Kidney (tissue), 13 donors: ENCODE measurements at regions not wholly inside any gene's neighbourhood (a gene's known extent, or its start where the extent isn't known, plus 50 kb on each side); places are given as distances from the start of the nearest gene placed in this dataset.
A peak's percentile ranks its signal among the peaks of the same experiment; 100 is the strongest.
"Not testable (repeated sequence)": the region's sequence is repeated elsewhere in the genome, so short reads cannot be mapped to it uniquely, and the experiment has no call there.

Source experiments
- DNase-seq, 5 donors: peaks; one replicate each; pipeline ENCODE4 v3.0.0-alpha.2; 2013 to 2020
- FAIRE-seq: peaks from 2 replicates; lab custom pipeline; 2012; peaks lifted over from hg19 to GRCh38; lab: Jason Lieb, UNC
- H3K27ac ChIP-seq, 2 donors: one replicate each; pipeline ENCODE4 v1.7.0; 2013; ENCODE audit warnings: low read depth in 2 of 2, low read length in 2 of 2, inconsistent platforms in 1 of 2
- H3K27me3 ChIP-seq: one replicate; pipeline ENCODE4 v1.7.1; 2013; ENCODE audit warnings: low read length, inconsistent platforms; ENCODE audit not compliant: control insufficient read depth, insufficient read depth
- H3K36me3 ChIP-seq, 3 donors: one replicate each; pipeline versions ENCODE4 v1.7.0 to v1.7.1; 2013; ENCODE audit warnings: low read length in 3 of 3, control low read depth in 1 of 3, inconsistent platforms in 1 of 3; ENCODE audit not compliant: insufficient read depth in 3 of 3, control insufficient read depth in 2 of 3
- H3K4me1 ChIP-seq, 3 donors: one replicate each; pipeline versions ENCODE4 v1.7.0 to v1.7.1; 2013; ENCODE audit warnings: low read length in 3 of 3, inconsistent platforms in 1 of 3, low read depth in 1 of 3; ENCODE audit not compliant: control insufficient read depth in 2 of 3, insufficient read depth in 2 of 3
- H3K4me3 ChIP-seq, 3 donors: one replicate each; pipeline versions ENCODE4 v1.7.0 to v1.8.1; 2013; ENCODE audit warnings: low read length in 3 of 3, control low read depth in 1 of 3, inconsistent platforms in 1 of 3
- H3K9ac ChIP-seq, 3 donors: one replicate each; pipeline versions ENCODE4 v1.7.0 to v1.7.1; 2013; ENCODE audit warnings: low read length in 3 of 3, control low read depth in 1 of 3, inconsistent platforms in 1 of 3
- H3K9me3 ChIP-seq, 3 donors: one replicate each; pipeline versions ENCODE4 v1.7.0 to v1.7.1; 2013; ENCODE audit warnings: low read length in 3 of 3, control low read depth in 1 of 3, inconsistent platforms in 1 of 3; ENCODE audit not compliant: control insufficient read depth in 2 of 3, insufficient read depth in 1 of 3
- intact Hi-C: fragments of 100-400 bp; cut with DNase I; formaldehyde crosslinking; loops from one replicate; pipeline ENCODE4 v1.11.1; 2022
- TF ChIP-seq, protein P1 (sequence below): IDR thresholded peaks from 3 replicates; pipeline ENCODE4 v1.5.1; 2012; ENCODE audit warnings: mild to moderate bottlenecking, moderate library complexity, borderline replicate concordance; ENCODE audit not compliant: insufficient read depth; ENCODE audit errors: extremely low read depth
- donor health status: control.
- donor health status: control.
- donor health status: control.
- donor health status: control.
- donor health status: control.
- donor health status: DM: yes; HTN: yes; CAD: no.
- donor health status: Normal renal cell carcinoma (clear cell type).

DNA sequence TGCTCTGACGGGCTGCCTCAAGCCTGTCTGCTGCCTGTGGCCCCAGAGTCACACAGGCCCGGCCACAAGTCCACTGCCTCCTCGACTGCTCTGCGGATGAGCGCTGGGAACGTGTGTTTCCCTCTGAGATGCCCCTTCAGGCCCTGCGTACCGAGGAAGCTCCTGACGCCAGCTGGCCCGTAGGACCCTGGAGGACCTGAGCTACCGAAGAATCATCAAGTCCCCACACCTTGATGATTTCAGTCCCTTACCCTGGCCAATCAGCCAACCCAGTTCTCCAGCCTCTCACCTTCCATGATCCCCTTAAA is 96.6 kb upstream of the LRPAP1 start:
- TF ChIP-seq, protein P1, sequence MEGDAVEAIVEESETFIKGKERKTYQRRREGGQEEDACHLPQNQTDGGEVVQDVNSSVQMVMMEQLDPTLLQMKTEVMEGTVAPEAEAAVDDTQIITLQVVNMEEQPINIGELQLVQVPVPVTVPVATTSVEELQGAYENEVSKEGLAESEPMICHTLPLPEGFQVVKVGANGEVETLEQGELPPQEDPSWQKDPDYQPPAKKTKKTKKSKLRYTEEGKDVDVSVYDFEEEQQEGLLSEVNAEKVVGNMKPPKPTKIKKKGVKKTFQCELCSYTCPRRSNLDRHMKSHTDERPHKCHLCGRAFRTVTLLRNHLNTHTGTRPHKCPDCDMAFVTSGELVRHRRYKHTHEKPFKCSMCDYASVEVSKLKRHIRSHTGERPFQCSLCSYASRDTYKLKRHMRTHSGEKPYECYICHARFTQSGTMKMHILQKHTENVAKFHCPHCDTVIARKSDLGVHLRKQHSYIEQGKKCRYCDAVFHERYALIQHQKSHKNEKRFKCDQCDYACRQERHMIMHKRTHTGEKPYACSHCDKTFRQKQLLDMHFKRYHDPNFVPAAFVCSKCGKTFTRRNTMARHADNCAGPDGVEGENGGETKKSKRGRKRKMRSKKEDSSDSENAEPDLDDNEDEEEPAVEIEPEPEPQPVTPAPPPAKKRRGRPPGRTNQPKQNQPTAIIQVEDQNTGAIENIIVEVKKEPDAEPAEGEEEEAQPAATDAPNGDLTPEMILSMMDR: no peak
- no peak for FAIRE-seq
- no peaks in the 10 kb centered on the region for H3K9me3 ChIP-seq

DNA sequence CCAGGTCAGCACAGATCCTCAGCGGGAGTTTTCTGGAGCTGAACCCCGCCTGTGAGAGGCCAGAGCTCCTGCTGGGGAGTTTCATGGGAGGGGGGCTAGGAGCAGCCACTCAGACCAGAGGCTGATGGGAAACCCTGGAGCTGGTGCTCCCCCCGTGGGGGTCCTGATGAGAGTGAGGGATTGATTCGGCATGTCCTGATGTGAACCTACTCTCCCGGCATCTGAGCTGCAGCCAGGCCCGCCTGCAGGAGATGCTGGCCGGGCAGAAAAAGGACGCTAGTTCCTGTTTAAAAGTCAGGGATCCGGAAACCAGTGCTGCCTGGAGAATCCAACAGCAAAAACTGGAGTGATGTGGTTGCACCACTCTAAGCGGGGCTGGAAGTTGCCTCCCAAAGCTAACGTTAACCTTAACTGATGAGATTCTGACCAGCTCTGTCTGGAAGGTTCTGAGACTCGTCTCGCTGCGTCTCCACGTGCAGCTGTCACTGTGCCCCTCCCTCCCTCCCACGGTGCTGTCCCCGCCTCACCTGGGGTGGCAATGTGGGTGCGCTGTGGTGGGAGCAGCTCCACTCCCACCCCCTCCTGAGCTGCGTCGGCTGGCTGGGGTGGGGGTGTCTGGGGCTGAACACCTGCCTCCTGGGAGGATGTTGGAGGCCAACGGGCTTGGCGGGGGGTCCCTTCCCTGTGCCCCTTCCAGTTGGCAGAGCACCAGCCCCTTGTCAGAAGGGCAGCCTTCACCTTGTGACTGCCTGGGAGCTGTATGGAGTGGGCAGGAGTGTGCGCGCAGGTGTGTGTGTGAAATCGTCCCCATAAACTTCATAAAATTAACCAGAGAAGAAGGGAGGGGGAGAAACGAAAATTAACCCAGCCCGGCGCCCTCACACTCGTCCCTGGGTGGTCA is 96.0 kb upstream of the LRPAP1 start:
- DNase-seq: peak in 1 of 5 donors; percentile 41
- H3K27me3 ChIP-seq, FAIRE-seq, H3K36me3 ChIP-seq, intact Hi-C loops, H3K27ac ChIP-seq, H3K4me1 ChIP-seq, H3K4me3 ChIP-seq, H3K9ac ChIP-seq, H3K9me3 ChIP-seq: not testable (repeated sequence)

More for the DNA sequence above, 96.6 kb upstream of the LRPAP1 start:
- H3K9ac ChIP-seq: no peak overlapping the region
- no peaks in the 10 kb centered on the region for H3K27me3 ChIP-seq
- peak in 1 of 5 donors; percentile 41 for DNase-seq
- H3K4me1 ChIP-seq: no peaks in the 10 kb centered on the region
- no peak overlapping the region for H3K27ac ChIP-seq
- no peak overlapping the region for H3K4me3 ChIP-seq
- intact Hi-C loops: no loop called here
- no peaks in the 10 kb centered on the region for H3K36me3 ChIP-seq

DNA sequence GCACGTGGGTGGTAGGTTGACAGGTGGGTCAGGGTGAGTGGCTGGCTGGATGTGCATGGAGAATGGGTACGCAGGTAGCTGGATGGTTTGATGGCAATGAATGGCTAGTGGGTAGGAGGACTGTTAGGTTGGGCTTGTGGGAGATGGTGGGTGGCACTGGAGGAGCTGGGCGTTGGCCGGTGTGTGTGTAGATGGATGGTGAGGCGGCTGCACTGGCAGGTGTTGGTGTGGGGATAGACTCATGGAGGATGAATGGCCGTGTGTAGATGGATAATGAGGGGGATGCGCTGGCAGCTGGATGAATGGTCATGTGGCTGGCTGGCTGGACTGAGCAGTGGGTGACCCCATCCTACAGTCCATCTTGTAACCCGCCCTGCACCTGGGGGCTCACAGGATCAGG is 95.2 kb upstream of the LRPAP1 start:
- intact Hi-C loops, H3K27ac ChIP-seq, H3K9me3 ChIP-seq, H3K4me1 ChIP-seq, H3K9ac ChIP-seq, H3K36me3 ChIP-seq, H3K4me3 ChIP-seq, H3K27me3 ChIP-seq, FAIRE-seq: not testable (repeated sequence)
- DNase-seq: peak in 1 of 5 donors; percentile 31

DNA sequence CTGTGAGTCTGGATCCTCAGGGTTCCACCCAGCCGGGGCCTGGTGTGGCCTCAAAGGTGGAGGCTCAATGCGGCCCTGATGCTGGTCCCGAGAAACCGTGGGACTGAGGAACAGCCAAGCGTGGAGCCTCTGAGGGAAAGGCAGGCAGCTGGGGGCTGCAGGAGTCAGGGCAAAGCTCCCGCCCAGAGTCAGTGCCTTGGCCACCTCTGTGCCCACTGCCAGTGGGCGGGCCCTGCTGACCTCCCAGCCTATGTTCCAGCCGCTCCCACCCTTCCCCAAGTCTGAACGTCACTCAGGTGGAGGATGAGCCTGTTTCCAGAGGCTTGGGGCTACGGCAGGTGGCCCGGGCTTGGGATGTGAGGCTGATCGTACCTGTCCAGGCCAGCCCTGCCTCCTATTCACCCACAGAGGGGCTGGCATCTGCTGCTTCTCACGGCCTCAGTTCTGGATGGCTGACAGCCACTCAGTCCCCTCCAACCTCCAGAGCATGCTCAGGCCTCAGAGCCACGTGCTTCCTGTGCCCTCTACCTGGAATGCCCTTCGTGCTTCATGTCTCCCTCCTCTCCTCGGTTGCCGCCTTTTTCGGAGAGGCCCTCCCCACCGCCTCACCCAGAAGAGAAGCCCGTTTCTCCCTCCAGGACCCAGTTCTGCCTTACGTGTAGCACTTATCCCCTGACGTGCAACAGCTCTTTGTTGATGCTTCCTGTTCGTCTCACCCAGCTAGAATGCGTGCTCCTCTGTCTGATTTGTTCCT is 94.1 kb upstream of the LRPAP1 start:
- H3K36me3 ChIP-seq, H3K9me3 ChIP-seq, FAIRE-seq, intact Hi-C loops, H3K27me3 ChIP-seq, H3K4me1 ChIP-seq, H3K4me3 ChIP-seq, H3K9ac ChIP-seq, H3K27ac ChIP-seq: not testable (repeated sequence)
- peak in 1 of 5 donors; percentile 44 for DNase-seq

DNA sequence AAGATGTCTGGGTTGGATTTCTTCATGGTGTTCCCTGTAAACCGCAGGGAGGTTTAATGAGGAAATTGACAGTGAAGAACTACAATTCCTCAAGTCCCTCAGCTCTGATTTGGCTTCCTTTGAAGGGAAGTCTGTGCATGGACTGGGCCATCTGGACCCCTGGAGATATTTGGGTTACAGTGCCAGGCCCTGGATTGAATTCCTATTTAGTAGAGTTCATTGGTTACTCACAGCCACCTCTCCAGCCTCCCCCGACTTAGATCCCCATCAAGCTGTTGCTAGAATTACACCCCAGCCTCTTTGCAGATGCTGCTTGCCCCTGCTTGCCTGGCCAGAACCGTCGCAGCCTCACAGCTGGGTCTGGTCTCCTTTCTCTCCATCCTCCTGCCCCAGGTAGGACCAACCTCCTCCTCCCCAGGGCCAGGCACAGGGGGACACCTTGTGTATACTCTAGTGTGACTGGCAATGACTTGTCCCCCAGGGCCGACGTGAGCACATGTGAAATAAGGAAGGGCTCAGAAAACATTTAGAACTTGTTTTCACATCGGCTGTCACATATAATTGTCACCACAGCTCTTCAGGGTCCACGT is 93.2 kb upstream of the LRPAP1 start:
- H3K36me3 ChIP-seq, H3K4me1 ChIP-seq, FAIRE-seq, H3K9ac ChIP-seq, H3K27ac ChIP-seq, intact Hi-C loops, H3K4me3 ChIP-seq, H3K27me3 ChIP-seq, H3K9me3 ChIP-seq: not testable (repeated sequence)
- peak in 1 of 5 donors; percentile 41 for DNase-seq

DNA sequence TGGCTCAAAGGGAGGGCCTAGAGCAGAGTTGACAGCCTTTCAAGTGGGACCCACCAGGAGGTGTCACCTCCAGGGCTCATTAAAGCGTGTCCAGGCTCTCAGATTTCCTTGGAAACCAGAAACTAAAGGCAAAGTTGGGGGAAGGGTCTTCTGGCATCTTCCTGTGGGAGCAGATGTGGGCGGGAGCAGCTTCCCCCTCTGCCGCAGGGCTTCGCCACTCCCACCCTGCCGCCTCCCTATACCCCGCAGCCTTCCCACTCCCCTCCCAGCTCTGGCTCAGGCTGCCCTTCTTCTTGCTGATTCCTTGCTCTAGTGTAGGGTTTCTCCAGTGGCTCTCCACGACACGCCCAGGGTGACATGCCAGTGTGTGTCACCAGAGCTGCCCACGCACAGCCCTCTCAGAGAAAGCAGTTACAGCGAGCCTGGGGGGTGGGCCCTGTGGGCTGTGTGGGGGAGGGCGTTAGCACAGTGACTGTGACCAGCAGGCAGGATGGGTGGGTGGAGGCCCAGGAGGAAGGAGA is 91.6 kb upstream of the LRPAP1 start:
- H3K4me1 ChIP-seq, H3K9me3 ChIP-seq, H3K36me3 ChIP-seq, H3K4me3 ChIP-seq, H3K27ac ChIP-seq, FAIRE-seq, intact Hi-C loops, H3K9ac ChIP-seq, H3K27me3 ChIP-seq: not testable (repeated sequence)
- peak; percentile 74 to 91 (median 86) for DNase-seq
